Liver (tissue), 3 donors: ENCODE measurements at regions not wholly inside any gene's neighbourhood (a gene's known extent, or its start where the extent isn't known, plus 50 kb on each side); places are given as distances from the start of the nearest gene placed in this dataset.

ENCODE experiments used
- EGR1 ChIP-seq, 2 donors: IDR thresholded peaks; 2 replicates each; pipeline ENCODE4 v1.6.1; 2016 to 2018; ENCODE audit warnings: antibody characterized with exemption in 2 of 2, low read depth in 2 of 2
- FOXA1 ChIP-seq: IDR thresholded peaks from 2 replicates; pipeline ENCODE4 v1.6.1; 2016; ENCODE audit warnings: antibody characterized with exemption
- GABPA ChIP-seq, 2 donors: IDR thresholded peaks in 1 of 2; conservative IDR thresholded peaks in 1 of 2; 2 replicates each; pipeline ENCODE4 v1.6.1; 2016; ENCODE audit warnings: antibody characterized with exemption in 2 of 2, mild to moderate bottlenecking in 1 of 2, moderate library complexity in 1 of 2
- HNF4A ChIP-seq, 2 donors: conservative IDR thresholded peaks; 2 replicates each; pipeline ENCODE4 v1.6.1; 2016; ENCODE audit warnings: antibody characterized with exemption in 2 of 2, mild to moderate bottlenecking in 2 of 2
- JUND ChIP-seq, 2 donors: IDR thresholded peaks; 2 replicates each; pipeline ENCODE4 v1.6.1; 2016; ENCODE audit warnings: antibody characterized with exemption in 2 of 2
- YY1 ChIP-seq: IDR thresholded peaks from 2 replicates; pipeline ENCODE4 v1.6.1; 2016; ENCODE audit warnings: antibody characterized with exemption, mild to moderate bottlenecking
- TF ChIP-seq, protein P1 (sequence below): fragments of 150-350 bp; IDR thresholded peaks from 2 replicates; pipeline ENCODE4 v1.5.1; 2017; ENCODE audit warnings: improper control_type of control experiment, low read depth, low read length; ENCODE audit not compliant: missing input control
- TF ChIP-seq, protein P2 (sequence below): IDR thresholded peaks from 2 replicates; pipeline ENCODE4 v1.6.1; 2016; ENCODE audit warnings: antibody characterized with exemption
- TF ChIP-seq, protein P3 (sequence below): IDR thresholded peaks from 2 replicates; pipeline ENCODE4 v1.6.1; 2016; ENCODE audit warnings: antibody characterized with exemption
- donor health status: healthy.
- donor health status: healthy.

DNA sequence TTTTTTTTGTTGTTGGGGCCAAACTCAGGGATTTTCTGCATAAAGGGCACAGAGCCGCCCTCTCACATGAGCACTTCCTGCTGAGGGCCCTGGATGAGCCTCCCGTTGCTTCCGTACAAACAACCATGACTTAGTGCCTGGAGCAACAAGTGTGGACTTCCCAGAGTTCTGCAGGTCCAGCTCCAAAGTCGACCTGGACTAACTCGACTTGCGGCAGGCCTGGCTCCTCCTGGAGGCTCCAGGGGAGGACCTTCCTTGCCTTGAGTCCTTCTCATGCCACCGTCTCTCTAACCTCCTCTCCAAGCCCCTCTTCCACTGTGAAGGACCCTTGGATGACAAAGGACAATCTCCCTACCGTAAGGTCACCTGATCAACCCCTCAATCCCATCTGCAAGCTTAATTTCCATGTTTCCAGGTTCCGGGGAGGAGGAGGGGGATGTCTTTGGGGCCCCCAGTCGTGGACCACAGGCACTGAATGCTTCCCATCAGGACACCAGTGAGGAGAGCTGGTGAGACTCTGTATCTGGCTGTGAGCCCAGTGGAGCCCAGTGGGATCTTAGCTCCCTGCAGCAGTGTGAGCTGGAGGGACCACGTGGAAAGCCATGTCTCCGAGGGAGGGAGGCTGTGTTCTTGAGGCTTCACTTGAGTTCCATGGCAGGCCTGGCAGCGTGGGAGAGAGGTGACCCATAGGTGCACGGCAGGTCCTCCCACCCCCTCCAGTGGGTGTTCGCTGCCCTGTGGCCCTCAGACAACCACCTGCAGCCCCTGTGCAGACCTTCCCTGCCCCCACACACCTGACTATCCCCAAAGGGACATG, 199.5 kb upstream of the PPP2R2D start:
- no peak for TF ChIP-seq HNF4A (conservative IDR thresholded peaks at IDR 0.05)
- TF ChIP-seq, protein P1, sequence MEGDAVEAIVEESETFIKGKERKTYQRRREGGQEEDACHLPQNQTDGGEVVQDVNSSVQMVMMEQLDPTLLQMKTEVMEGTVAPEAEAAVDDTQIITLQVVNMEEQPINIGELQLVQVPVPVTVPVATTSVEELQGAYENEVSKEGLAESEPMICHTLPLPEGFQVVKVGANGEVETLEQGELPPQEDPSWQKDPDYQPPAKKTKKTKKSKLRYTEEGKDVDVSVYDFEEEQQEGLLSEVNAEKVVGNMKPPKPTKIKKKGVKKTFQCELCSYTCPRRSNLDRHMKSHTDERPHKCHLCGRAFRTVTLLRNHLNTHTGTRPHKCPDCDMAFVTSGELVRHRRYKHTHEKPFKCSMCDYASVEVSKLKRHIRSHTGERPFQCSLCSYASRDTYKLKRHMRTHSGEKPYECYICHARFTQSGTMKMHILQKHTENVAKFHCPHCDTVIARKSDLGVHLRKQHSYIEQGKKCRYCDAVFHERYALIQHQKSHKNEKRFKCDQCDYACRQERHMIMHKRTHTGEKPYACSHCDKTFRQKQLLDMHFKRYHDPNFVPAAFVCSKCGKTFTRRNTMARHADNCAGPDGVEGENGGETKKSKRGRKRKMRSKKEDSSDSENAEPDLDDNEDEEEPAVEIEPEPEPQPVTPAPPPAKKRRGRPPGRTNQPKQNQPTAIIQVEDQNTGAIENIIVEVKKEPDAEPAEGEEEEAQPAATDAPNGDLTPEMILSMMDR = no peak
- TF ChIP-seq, protein P2, sequence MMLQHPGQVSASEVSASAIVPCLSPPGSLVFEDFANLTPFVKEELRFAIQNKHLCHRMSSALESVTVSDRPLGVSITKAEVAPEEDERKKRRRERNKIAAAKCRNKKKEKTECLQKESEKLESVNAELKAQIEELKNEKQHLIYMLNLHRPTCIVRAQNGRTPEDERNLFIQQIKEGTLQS = no peak
- TF ChIP-seq, protein P3, sequence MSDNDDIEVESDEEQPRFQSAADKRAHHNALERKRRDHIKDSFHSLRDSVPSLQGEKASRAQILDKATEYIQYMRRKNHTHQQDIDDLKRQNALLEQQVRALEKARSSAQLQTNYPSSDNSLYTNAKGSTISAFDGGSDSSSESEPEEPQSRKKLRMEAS = no peak
- TF ChIP-seq GABPA (IDR thresholded peaks at IDR 0.05 in 1 of 2, conservative IDR thresholded peaks at IDR 0.05 in 1 of 2) = no peak
- no peak for TF ChIP-seq EGR1 (IDR thresholded peaks at IDR 0.05; ENCODE audit: low read depth in 2 of 2)
- no peak for TF ChIP-seq JUND (IDR thresholded peaks at IDR 0.05)
- no peak for TF ChIP-seq YY1
- no peak for TF ChIP-seq FOXA1
